Activated naive CD4-positive, alpha-beta T cell treated with anti-CD3 and anti-CD28 coated beads for 36 hours (primary cell): ENCODE measurements at regions not wholly inside any gene's neighbourhood (a gene's known extent, or its start where the extent isn't known, plus 50 kb on each side); places are given as distances from the start of the nearest gene placed in this dataset.
A peak's percentile ranks its signal among the peaks of the same experiment; 100 is the strongest.
"Not testable (repeated sequence)": the region's sequence is repeated elsewhere in the genome, so short reads cannot be mapped to it uniquely, and the experiment has no call there.

Source experiments
- CTCF ChIA-PET: fragments of 350-600 bp; sonication (Branson Sonifier 250); formaldehyde crosslinking; loops from one replicate; lab custom pipeline; 2021; ENCODE audit warnings: antibody characterized with exemption; lab: Charles Lee
- DNase-seq: peaks from one replicate; pipeline ENCODE4 v3.0.0-alpha.2; 2020
- H3K27ac Mint-ChIP-seq: one replicate; pipeline ENCODE4 v1.8.0; 2021; ENCODE audit warnings: mild to moderate bottlenecking, mixed read lengths
- H3K27me3 Mint-ChIP-seq: one replicate; pipeline ENCODE4 v1.8.0; 2021; ENCODE audit warnings: low read depth, mixed read lengths
- H3K36me3 Mint-ChIP-seq: one replicate; pipeline ENCODE4 v1.8.0; 2021; ENCODE audit warnings: low read depth, mixed read lengths
- H3K4me1 Mint-ChIP-seq: one replicate; pipeline ENCODE4 v1.8.0; 2021; ENCODE audit warnings: low read depth, mixed read lengths
- H3K4me3 Mint-ChIP-seq: one replicate; pipeline ENCODE4 v1.8.0; 2021; ENCODE audit warnings: mild to moderate bottlenecking, moderate library complexity, mixed read lengths
- H3K9me3 Mint-ChIP-seq: one replicate; pipeline ENCODE4 v1.8.0; 2021; ENCODE audit warnings: mixed read lengths
- intact Hi-C: fragments of 100-400 bp; cut with micrococcal nuclease; formaldehyde crosslinking; loops from one replicate; pipeline ENCODE4 v1.15.1; 2023

DNA sequence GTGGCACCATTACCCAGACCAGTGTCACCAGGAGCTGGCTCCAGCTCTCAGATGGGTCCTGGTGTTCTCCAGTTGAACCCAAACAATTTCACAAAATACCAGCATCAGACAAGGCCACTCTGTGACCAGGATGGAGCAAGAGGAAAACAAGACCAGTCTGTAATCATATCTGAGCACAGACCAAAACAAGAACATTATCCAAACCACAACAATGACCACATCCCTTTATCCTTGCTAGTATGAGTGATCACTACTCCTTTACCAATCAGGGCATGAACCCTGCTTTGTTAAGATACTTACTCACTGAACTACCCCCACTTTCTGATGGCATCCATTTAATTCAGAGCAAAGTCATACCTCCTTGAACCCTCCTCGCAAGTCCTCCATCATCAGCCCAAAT is 145.9 kb downstream of the NUFIP1 start:
- no peaks in the 10 kb centered on the region for H3K4me1 Mint-ChIP-seq
- H3K27me3 Mint-ChIP-seq, result peaks cover 7% of the 10 kb centered on the region
- H3K36me3 Mint-ChIP-seq, result no peaks in the 10 kb centered on the region
- CTCF ChIA-PET, result interaction anchor here (0.5 kb wide), 1 partner anchor 139 kb away, joined by 3 read pairs; no protein-coding TSS in a partner anchor
- DNase-seq, result no peak
- intact Hi-C loops, result no loop called here
- H3K27ac Mint-ChIP-seq, result no peak overlapping the region
- H3K4me3 Mint-ChIP-seq, result no peak overlapping the region
- no peaks in the 10 kb centered on the region for H3K9me3 Mint-ChIP-seq

DNA sequence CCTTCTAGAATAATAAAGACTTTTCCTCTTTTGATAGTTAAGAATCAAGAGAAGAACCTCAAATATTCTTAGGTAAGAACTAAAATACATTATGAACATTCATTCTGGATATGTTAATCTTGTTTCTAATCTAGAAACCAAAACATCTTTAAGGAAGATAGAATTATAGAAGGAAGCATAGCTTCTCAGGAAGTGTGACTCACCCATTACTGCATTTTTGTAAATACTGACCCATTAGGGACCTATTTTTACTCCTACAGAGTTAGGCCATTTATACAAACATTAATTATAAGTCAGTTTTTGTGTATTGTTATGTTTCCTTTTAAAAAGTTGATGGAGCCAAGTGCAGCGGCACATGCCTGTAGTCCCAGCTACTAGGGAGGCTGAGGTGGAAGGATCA is 147.1 kb downstream of the NUFIP1 start:
- Mint-ChIP-seq H3K4me1 (no peaks in the 10 kb centered on the region), H3K9me3 (no peaks in the 10 kb centered on the region), H3K36me3 (no peaks in the 10 kb centered on the region), H3K27ac (no peak overlapping the region), H3K4me3 (no peak overlapping the region), H3K27me3 (peaks cover 7% of the 10 kb centered on the region)
- intact Hi-C loops, result no loop called here
- CTCF ChIA-PET, result no interaction called here
- no peak for DNase-seq

GRCh38 chr13:44840131-44840530 is 149.1 kb downstream of the NUFIP1 start:
- no peaks in the 10 kb centered on the region for H3K9me3 Mint-ChIP-seq
- intact Hi-C loops, result no loop called here
- H3K36me3 Mint-ChIP-seq, result no peaks in the 10 kb centered on the region
- DNase-seq, result no peak
- H3K4me3 Mint-ChIP-seq, result no peak overlapping the region
- CTCF ChIA-PET, result interaction anchor here (0.6 kb wide), 1 partner anchor 69 kb away, joined by 4 read pairs; no protein-coding TSS in a partner anchor
- H3K27me3 Mint-ChIP-seq, result peaks cover 5% of the 10 kb centered on the region
- no peak overlapping the region for H3K27ac Mint-ChIP-seq
- no peaks in the 10 kb centered on the region for H3K4me1 Mint-ChIP-seq

- DNase-seq, result no peak
- H3K27ac Mint-ChIP-seq, result no peak overlapping the region
- no peaks in the 10 kb centered on the region for H3K9me3 Mint-ChIP-seq
- intact Hi-C loops, result no loop called here
- H3K27me3 Mint-ChIP-seq, result peaks cover 2% of the 10 kb centered on the region
- H3K4me1 Mint-ChIP-seq, result no peaks in the 10 kb centered on the region
- H3K36me3 Mint-ChIP-seq, result no peaks in the 10 kb centered on the region
- H3K4me3 Mint-ChIP-seq, result no peak overlapping the region
- CTCF ChIA-PET, result interaction anchor here (1.5 kb wide), 1 partner anchor 924 kb away, joined by 3 read pairs; no protein-coding TSS in a partner anchor
Measured at GRCh38 chr13:44837250-44837649, 152.0 kb downstream of the NUFIP1 start.

- CTCF ChIA-PET, result no interaction called here
- H3K4me3 Mint-ChIP-seq, result no peak overlapping the region
- peaks cover 2% of the 10 kb centered on the region for H3K27me3 Mint-ChIP-seq
- H3K4me1 Mint-ChIP-seq, result no peaks in the 10 kb centered on the region
- H3K36me3 Mint-ChIP-seq, result no peaks in the 10 kb centered on the region
- no peaks in the 10 kb centered on the region for H3K9me3 Mint-ChIP-seq
- intact Hi-C loops, result no loop called here
- no peak for DNase-seq
- H3K27ac Mint-ChIP-seq, result no peak overlapping the region
Measured at GRCh38 chr13:44834404-44834803, 154.9 kb downstream of the NUFIP1 start.

DNA sequence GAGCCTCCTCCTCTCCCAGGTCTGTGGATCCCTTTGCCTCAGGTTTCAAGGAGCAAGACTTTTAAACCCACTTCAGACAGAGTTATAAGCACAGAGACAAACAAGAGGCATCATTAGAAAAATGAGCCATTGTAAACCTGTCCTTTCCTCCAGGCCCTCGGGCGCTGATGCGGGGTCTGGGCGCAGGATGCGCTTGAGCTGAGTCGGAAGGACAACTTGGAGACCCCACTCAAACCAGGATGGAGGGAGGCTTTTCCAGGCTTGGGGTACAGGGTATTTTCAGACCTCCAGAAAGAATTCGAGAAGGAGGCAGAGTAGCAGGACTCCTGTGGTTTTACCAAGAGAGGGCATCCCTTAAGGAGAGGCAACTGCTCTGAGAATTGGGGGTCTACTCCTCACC is 155.6 kb downstream of the NUFIP1 start:
- Mint-ChIP-seq H3K4me3 (no peak overlapping the region), H3K9me3 (no peaks in the 10 kb centered on the region), H3K4me1 (no peaks in the 10 kb centered on the region), H3K36me3 (no peaks in the 10 kb centered on the region), H3K27me3 (peaks cover 2% of the 10 kb centered on the region), H3K27ac (no peak overlapping the region)
- no peak for DNase-seq
- CTCF ChIA-PET, result interaction anchor here (0.6 kb wide), 1 partner anchor 42 kb away, joined by 5 read pairs; no protein-coding TSS in a partner anchor
- intact Hi-C loops, result no loop called here

DNA sequence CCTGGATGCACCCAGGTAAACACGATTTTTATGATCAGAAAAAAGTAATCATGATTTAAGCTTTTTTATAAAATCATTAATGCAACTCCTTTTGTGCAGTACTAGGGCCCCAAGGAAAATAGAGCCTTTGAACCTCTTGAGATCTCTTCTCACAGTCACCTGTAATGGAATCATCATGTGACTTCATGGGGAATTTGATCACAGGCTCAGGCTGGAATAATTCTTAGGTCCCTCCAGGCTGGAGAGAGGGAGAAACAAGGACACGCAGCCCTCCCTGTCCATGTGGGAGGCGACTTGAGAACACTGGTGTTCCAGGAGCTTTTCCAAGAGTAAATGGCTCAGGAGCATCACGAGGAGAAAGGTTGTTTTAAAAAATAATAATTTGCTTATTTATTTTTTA is 156.1 kb downstream of the NUFIP1 start:
- intact Hi-C loops, result no loop called here
- no peak for DNase-seq
- H3K4me3 Mint-ChIP-seq, result no peak overlapping the region
- CTCF ChIA-PET, result interaction anchor here (0.6 kb wide), 1 partner anchor 42 kb away, joined by 5 read pairs; no protein-coding TSS in a partner anchor
- H3K36me3 Mint-ChIP-seq, result no peaks in the 10 kb centered on the region
- peaks cover 2% of the 10 kb centered on the region for H3K27me3 Mint-ChIP-seq
- no peaks in the 10 kb centered on the region for H3K4me1 Mint-ChIP-seq
- H3K27ac Mint-ChIP-seq, result no peak overlapping the region
- no peaks in the 10 kb centered on the region for H3K9me3 Mint-ChIP-seq

GRCh38 chr13:44826591-44827350 is 162.5 kb downstream of the NUFIP1 start:
- Mint-ChIP-seq H3K4me1 (no peaks in the 10 kb centered on the region), H3K27me3 (peaks cover 4% of the 10 kb centered on the region), H3K9me3 (no peaks in the 10 kb centered on the region), H3K27ac (no peak overlapping the region), H3K36me3 (no peaks in the 10 kb centered on the region), H3K4me3 (no peak overlapping the region)
- DNase-seq, result no peak
- CTCF ChIA-PET, result no interaction called here
- intact Hi-C loops, result no loop called here

GRCh38 chr13:44825953-44826352 is 163.3 kb downstream of the NUFIP1 start:
- Mint-ChIP-seq H3K4me3 (no peak overlapping the region), H3K27me3 (peaks cover 3% of the 10 kb centered on the region), H3K27ac (no peak overlapping the region), H3K9me3 (no peaks in the 10 kb centered on the region), H3K4me1 (no peaks in the 10 kb centered on the region), H3K36me3 (no peaks in the 10 kb centered on the region)
- CTCF ChIA-PET, result interaction anchor here (0.6 kb wide), 1 partner anchor 59 kb away, joined by 3 read pairs; no protein-coding TSS in a partner anchor
- DNase-seq, result no peak
- intact Hi-C loops, result no loop called here

DNA sequence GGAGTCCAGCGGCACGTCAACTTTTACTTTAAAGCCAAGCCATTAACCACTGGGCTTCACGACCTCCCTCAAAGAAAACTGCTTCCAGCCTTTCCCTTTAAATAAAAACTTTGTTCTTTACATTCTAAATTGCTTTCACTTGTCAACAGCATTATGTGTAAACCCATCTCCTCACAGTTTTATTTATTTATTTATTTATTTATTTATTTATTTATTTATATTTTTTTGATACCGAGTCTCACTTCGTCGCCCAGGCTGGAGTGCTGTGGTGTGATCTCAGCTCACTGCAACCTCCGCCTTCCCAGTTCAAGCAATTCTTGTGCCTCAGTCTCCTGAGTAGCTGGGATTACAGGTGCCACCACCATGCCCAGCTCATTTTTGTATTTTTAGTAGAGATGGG is 165.7 kb downstream of the NUFIP1 start:
- intact Hi-C loops, H3K9me3 Mint-ChIP-seq, CTCF ChIA-PET, H3K36me3 Mint-ChIP-seq, H3K4me3 Mint-ChIP-seq, H3K27ac Mint-ChIP-seq, H3K27me3 Mint-ChIP-seq, DNase-seq: not testable (repeated sequence)
- peaks cover 11% of the 10 kb centered on the region for H3K4me1 Mint-ChIP-seq

DNA sequence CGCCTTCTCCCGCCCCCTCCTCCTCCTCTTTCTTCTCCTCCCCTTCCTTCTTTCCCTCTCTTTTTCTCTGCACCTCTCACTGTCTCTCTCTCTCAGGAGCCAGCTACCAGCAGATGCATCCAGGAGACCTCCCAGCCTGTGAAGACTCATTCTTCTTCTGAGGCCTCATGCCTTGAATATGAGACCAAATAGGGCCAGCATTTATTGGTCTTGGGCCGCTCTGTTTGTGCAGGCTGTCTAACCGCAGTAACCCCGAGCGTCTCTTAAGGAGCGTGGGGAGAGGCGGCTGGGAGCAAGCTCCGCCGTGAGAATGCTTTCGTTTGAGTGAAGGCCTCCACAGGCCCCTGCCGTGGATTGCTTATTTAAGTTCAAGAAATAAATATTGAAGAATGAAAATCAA is 167.0 kb downstream of the NUFIP1 start:
- H3K36me3 Mint-ChIP-seq, result no peaks in the 10 kb centered on the region
- CTCF ChIA-PET, result interaction anchor here (0.6 kb wide), 1 partner anchor 307 kb away, joined by 3 read pairs; no protein-coding TSS in a partner anchor

DNA sequence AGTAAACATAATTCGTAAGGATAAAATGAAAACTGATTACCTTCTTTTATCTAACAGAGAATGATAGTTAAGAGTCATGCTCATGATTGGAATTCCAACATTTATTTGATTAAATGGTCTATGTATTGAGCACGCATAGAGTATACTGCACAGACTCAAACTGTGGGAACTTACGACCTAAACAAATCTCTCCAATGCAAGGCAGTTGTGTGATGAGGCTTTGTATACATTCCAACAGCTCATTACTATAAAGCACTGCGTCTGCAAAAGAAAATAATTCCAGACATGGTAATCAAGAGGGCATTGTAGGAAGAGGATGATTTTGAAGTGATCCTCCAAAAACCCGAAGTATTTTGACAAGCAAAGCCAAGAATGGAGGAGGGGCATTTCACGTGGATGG is 169.5 kb downstream of the NUFIP1 start:
- DNase-seq, result no peak
- intact Hi-C loops, result loop anchor here (1.0 to 5.0 kb wide), 7 partner anchors 50 to 335 kb away; no protein-coding TSS in a partner anchor
- Mint-ChIP-seq H3K36me3 (no peaks in the 10 kb centered on the region), H3K27ac (no peak overlapping the region), H3K9me3 (no peaks in the 10 kb centered on the region), H3K4me3 (no peak overlapping the region), H3K27me3 (peaks cover 13% of the 10 kb centered on the region), H3K4me1 (peaks cover 20% of the 10 kb centered on the region)
- CTCF ChIA-PET, result interaction anchor here (0.5 kb wide), 1 partner anchor 308 kb away, joined by 4 read pairs; no protein-coding TSS in a partner anchor

More for the DNA sequence above, 167.0 kb downstream of the NUFIP1 start:
- Mint-ChIP-seq H3K9me3 (no peaks in the 10 kb centered on the region), H3K27ac (no peak overlapping the region), H3K4me3 (no peak overlapping the region), H3K27me3 (peaks cover 9% of the 10 kb centered on the region), H3K4me1 (peaks cover 11% of the 10 kb centered on the region)
- DNase-seq, result no peak
- intact Hi-C loops, result no loop called here

GRCh38 chr13:44819245-44819644 is 170.0 kb downstream of the NUFIP1 start:
- Mint-ChIP-seq H3K4me3 (no peak overlapping the region), H3K27ac (no peak overlapping the region), H3K36me3 (no peaks in the 10 kb centered on the region), H3K9me3 (no peaks in the 10 kb centered on the region), H3K4me1 (peaks cover 20% of the 10 kb centered on the region), H3K27me3 (peaks cover 17% of the 10 kb centered on the region)
- CTCF ChIA-PET, result interaction anchor here (0.7 kb wide), 1 partner anchor 69 kb away, joined by 3 read pairs; no protein-coding TSS in a partner anchor
- peak; percentile 43 for DNase-seq
- intact Hi-C loops, result loop anchor here (1.0 to 5.0 kb wide), 7 partner anchors 50 to 335 kb away; no protein-coding TSS in a partner anchor
